MM.1S (cell line): ENCODE measurements at regions not wholly inside any gene's neighbourhood (a gene's known extent, or its start where the extent isn't known, plus 50 kb on each side); places are given as distances from the start of the nearest gene placed in this dataset.

Experiments used
- DNase-seq: peaks from one replicate; pipeline ENCODE4 v3.0.0-alpha.2; 2015
- H2AFZ ChIP-seq: fragments of 300-600 bp; sonication (generic); 2 replicates; pipeline ENCODE4 v1.6.0; 2016; ENCODE audit warnings: antibody characterized with exemption, low read length
- H3F3A ChIP-seq: fragments of 300-600 bp; sonication (generic); 2 replicates; pipeline ENCODE4 v1.6.1; 2016; ENCODE audit warnings: mild to moderate bottlenecking, antibody characterized with exemption, low read length, moderate library complexity, mixed read lengths; ENCODE audit not compliant: insufficient read depth
- H3K27ac ChIP-seq: fragments of 300-600 bp; sonication (generic); 2 replicates; pipeline ENCODE4 v1.5.1; 2016; ENCODE audit warnings: mild to moderate bottlenecking, low read length
- H3K27me3 ChIP-seq: fragments of 300-600 bp; sonication (generic); replicated peaks from 2 replicates; pipeline ENCODE4 v1.6.0; 2016; ENCODE audit warnings: low read length; ENCODE audit not compliant: insufficient read depth
- H3K36me3 ChIP-seq: fragments of 300-600 bp; sonication (generic); replicated peaks from 2 replicates; pipeline ENCODE4 v1.6.1; 2016; ENCODE audit warnings: mild to moderate bottlenecking, low read length, mixed read lengths; ENCODE audit not compliant: insufficient read depth
- H3K4me1 ChIP-seq: fragments of 300-600 bp; sonication (generic); 2 replicates; pipeline ENCODE4 v1.6.1; 2016; ENCODE audit warnings: low read length, mixed read lengths
- H3K4me2 ChIP-seq: fragments of 300-600 bp; sonication (generic); 2 replicates; pipeline ENCODE4 v1.6.0; 2016; ENCODE audit warnings: low read depth, low read length
- H3K4me3 ChIP-seq: fragments of 300-600 bp; sonication (generic); 2 replicates; pipeline ENCODE4 v1.5.1; 2016; ENCODE audit warnings: low read length, mixed read lengths
- H3K79me2 ChIP-seq: fragments of 300-600 bp; sonication (generic); 2 replicates; pipeline ENCODE4 v1.6.1; 2016; ENCODE audit warnings: mixed run types, low read length, mixed read lengths
- H3K9ac ChIP-seq: fragments of 300-600 bp; sonication (generic); 2 replicates; pipeline ENCODE4 v1.6.1; 2016; ENCODE audit warnings: low read length, mixed read lengths
- H3K9me2 ChIP-seq: fragments of 300-600 bp; sonication (generic); replicated peaks from 2 replicates; pipeline ENCODE4 v1.6.1; 2016; ENCODE audit warnings: mild to moderate bottlenecking, low read length, mixed read lengths; ENCODE audit not compliant: insufficient read depth
- H3K9me3 ChIP-seq: fragments of 300-600 bp; sonication (generic); replicated peaks from 2 replicates; pipeline ENCODE4 v1.6.1; 2016; ENCODE audit warnings: mild to moderate bottlenecking, low read length, mixed read lengths; ENCODE audit not compliant: insufficient read depth
- H4K20me1 ChIP-seq: fragments of 300-600 bp; sonication (generic); 2 replicates; pipeline ENCODE4 v1.6.1; 2016; ENCODE audit warnings: mild to moderate bottlenecking, low read length, moderate library complexity, mixed read lengths; ENCODE audit not compliant: insufficient read depth
- CTCF ChIP-seq: fragments of 300-600 bp; sonication (generic); IDR thresholded peaks from 2 replicates; pipeline ENCODE4 v1.5.1; 2016; ENCODE audit warnings: antibody characterized with exemption, low read length, mixed read lengths
- EZH2 ChIP-seq: fragments of 300-600 bp; sonication (generic); optimal IDR thresholded peaks from 2 replicates; pipeline ENCODE3; 2017; ENCODE audit warnings: low read depth, mild to moderate bottlenecking, antibody characterized with exemption, low read length, mixed read lengths
- EZH2phosphoT487 ChIP-seq: fragments of 300-600 bp; sonication (generic); IDR thresholded peaks from 2 replicates; pipeline ENCODE4 v1.6.1; 2018; ENCODE audit warnings: antibody characterized with exemption, low read length

DNA sequence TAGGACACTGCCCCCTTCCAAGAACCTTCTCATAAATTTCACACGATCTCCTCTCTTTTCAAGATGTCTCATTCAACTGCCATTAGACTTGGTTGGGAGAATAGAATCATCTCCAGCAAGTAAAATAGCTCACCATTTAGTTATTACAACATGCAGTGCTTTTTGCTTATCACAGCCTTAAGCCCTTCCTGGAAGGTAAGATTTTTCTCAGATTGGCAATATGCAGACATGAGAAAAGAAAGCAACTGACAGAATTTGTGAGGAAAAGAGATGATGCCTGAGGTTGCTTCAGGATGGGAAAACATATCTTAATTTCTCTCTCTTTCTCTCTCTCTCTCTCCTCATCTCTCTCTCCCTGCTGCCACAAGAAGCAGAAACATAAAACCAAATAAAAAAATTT is 855.1 kb upstream of the ACVR2A start:
- H3K4me3 ChIP-seq: no peak overlapping the region
- no peak overlapping the region for H3K4me2 ChIP-seq
- no peaks in the 10 kb centered on the region for H3K79me2 ChIP-seq
- H2AFZ ChIP-seq: no peak overlapping the region
- no peaks in the 10 kb centered on the region for H3K4me1 ChIP-seq
- no peak for TF ChIP-seq CTCF
- no peak for TF ChIP-seq EZH2
- TF ChIP-seq EZH2phosphoT487: no peak
- H3K27me3 ChIP-seq: no peaks in the 10 kb centered on the region
- no peaks in the 10 kb centered on the region for H3F3A ChIP-seq
- no peaks in the 10 kb centered on the region for H3K9me3 ChIP-seq
- no peak for DNase-seq
- H3K9ac ChIP-seq: no peak overlapping the region
- H3K27ac ChIP-seq: no peak overlapping the region
- no peaks in the 10 kb centered on the region for H3K36me3 ChIP-seq
- H4K20me1 ChIP-seq: no peaks in the 10 kb centered on the region
- H3K9me2 ChIP-seq: no peaks in the 10 kb centered on the region

GRCh38 chr2:146987996-146988395 is 856.8 kb upstream of the ACVR2A start:
- no peak overlapping the region for H3K4me2 ChIP-seq
- H3K79me2 ChIP-seq: no peaks in the 10 kb centered on the region
- no peaks in the 10 kb centered on the region for H3K27me3 ChIP-seq
- H3K4me3 ChIP-seq: no peak overlapping the region
- no peaks in the 10 kb centered on the region for H3F3A ChIP-seq
- H2AFZ ChIP-seq: no peak overlapping the region
- H3K27ac ChIP-seq: no peak overlapping the region
- H3K4me1 ChIP-seq: no peaks in the 10 kb centered on the region
- no peak for DNase-seq
- H3K9ac ChIP-seq: no peak overlapping the region
- TF ChIP-seq EZH2 (no peak), EZH2phosphoT487 (no peak), CTCF (no peak)
- H3K9me2 ChIP-seq: no peaks in the 10 kb centered on the region
- no peaks in the 10 kb centered on the region for H3K9me3 ChIP-seq
- no peaks in the 10 kb centered on the region for H4K20me1 ChIP-seq
- H3K36me3 ChIP-seq: no peaks in the 10 kb centered on the region

DNA sequence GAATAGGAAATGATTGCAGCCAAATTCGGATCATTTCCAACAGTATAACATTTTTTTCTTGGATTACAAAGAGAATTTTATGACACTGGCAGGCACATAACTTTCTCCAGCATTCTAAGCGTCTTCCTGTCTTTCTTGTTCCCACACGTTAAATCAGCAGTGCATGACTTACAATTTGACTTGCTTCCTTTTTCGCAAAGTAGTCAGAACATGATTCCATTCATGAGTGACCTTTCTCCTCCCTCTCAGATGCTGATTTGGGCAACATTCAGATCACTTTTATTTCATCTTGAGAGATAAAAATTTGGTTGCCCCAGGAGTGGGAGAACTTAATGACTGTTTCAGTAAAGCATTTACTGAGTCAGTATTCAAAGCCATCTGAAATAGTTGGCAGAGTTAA is 858.7 kb upstream of the ACVR2A start:
- H3K27ac ChIP-seq: no peak overlapping the region
- H3K4me3 ChIP-seq: no peak overlapping the region
- TF ChIP-seq CTCF (no peak), EZH2 (no peak)
- no peak for DNase-seq
- H3K36me3 ChIP-seq: no peaks in the 10 kb centered on the region
- H3K4me2 ChIP-seq: no peak overlapping the region
- no peaks in the 10 kb centered on the region for H3K27me3 ChIP-seq
- H3K9ac ChIP-seq: no peak overlapping the region
- no peaks in the 10 kb centered on the region for H3K4me1 ChIP-seq
- H3K79me2 ChIP-seq: no peaks in the 10 kb centered on the region
- no peaks in the 10 kb centered on the region for H3K9me3 ChIP-seq
- H3F3A ChIP-seq: no peaks in the 10 kb centered on the region
- H4K20me1 ChIP-seq: no peaks in the 10 kb centered on the region
- no peaks in the 10 kb centered on the region for H3K9me2 ChIP-seq
- H2AFZ ChIP-seq: no peak overlapping the region
